Transverse colon (tissue), 4 donors: ENCODE measurements at regions not wholly inside any gene's neighbourhood (a gene's known extent, or its start where the extent isn't known, plus 50 kb on each side); places are given as distances from the start of the nearest gene placed in this dataset.

ENCODE experiments used
- DNase-seq: peaks from one replicate; pipeline ENCODE4 v3.0.0-alpha.2; 2019
- H3K27ac ChIP-seq, 4 donors: fragments of 200-600 bp; sonication (generic); 2 replicates each; pipeline ENCODE4 v1.5.1; 2016 to 2018; ENCODE audit warnings: inconsistent platforms in 4 of 4
- H3K27me3 ChIP-seq: fragments of 200-600 bp; sonication (generic); 2 replicates; pipeline ENCODE4 v1.5.1; 2017; ENCODE audit warnings: inconsistent platforms
- H3K36me3 ChIP-seq, 4 donors: fragments of 200-600 bp; sonication (generic); 2 replicates each; pipeline ENCODE4 v1.5.1; 2017 to 2019; ENCODE audit warnings: inconsistent platforms in 4 of 4
- H3K4me1 ChIP-seq, 4 donors: fragments of 200-600 bp; sonication (generic); 2 replicates each; pipeline ENCODE4 v1.5.1; 2017 to 2020; ENCODE audit warnings: inconsistent platforms in 4 of 4
- H3K4me3 ChIP-seq, 4 donors: fragments of 200-600 bp; sonication (generic); 1 replicate in 1 of 4; 2 replicates in 3 of 4; pipeline versions ENCODE4 v1.5.1 to v1.6.1; 2017 to 2019; ENCODE audit warnings: inconsistent platforms in 4 of 4
- H3K9me3 ChIP-seq, 2 donors: fragments of 200-600 bp; sonication (generic); 2 replicates each; pipeline ENCODE4 v1.5.1; 2017 to 2019; ENCODE audit warnings: inconsistent platforms in 2 of 2
- CTCF ChIP-seq, 5 experiments: fragments of 200-600 bp in 3 of 5; fragments of 450-650 bp in 2 of 5; sonication (generic) in 3 of 5; IDR thresholded peaks; 1 replicate in 2 of 5; 2 replicates in 3 of 5; pipeline ENCODE4 v1.5.1; 2016 to 2017; ENCODE audit warnings: antibody characterized with exemption in 5 of 5, inconsistent platforms in 3 of 5, mild to moderate bottlenecking in 2 of 5, moderate library complexity in 1 of 5
- EP300 ChIP-seq: sonication (generic); formaldehyde crosslinking; IDR thresholded peaks from one replicate; pipeline ENCODE4 v1.6.1; 2017; ENCODE audit warnings: antibody characterized with exemption, low read depth
- POLR2A ChIP-seq: fragments of 450-650 bp; IDR thresholded peaks from one replicate; pipeline ENCODE4 v1.6.1; 2016; ENCODE audit warnings: antibody characterized with exemption, mild to moderate bottlenecking, moderate library complexity
- POLR2AphosphoS5 ChIP-seq, 3 donors: sonication (generic); formaldehyde crosslinking; IDR thresholded peaks; one replicate each; pipeline ENCODE4 v1.6.1; 2016; ENCODE audit warnings: antibody characterized with exemption in 3 of 3
- WGBS, 2 donors: methylation state at CpG; one replicate each; pipeline ENCODE4 v1.1.5; 2018; ENCODE audit warnings: low coverage in 1 of 2; 5-methylcytosine and 5-hydroxymethylcytosine counted together
- in situ Hi-C, 4 donors: fragments of 200-750 bp; cut with MboI; loops; one replicate each; pipeline versions ENCODE4 v1.15.0 to v1.15.1; 2017; ENCODE audit warnings: low sequenced_read_pairs in 3 of 4, low pct_ligation_motif_present in 1 of 4, low pct_unique_long_range_greater_than_20kb in 1 of 4
- intact Hi-C: fragments of 100-400 bp; cut with DNase I; formaldehyde crosslinking; loops from one replicate; pipeline ENCODE4 v1.15.1; 2023; ENCODE audit warnings: low total_unique reads

GRCh38 chr4:179028321-179028720 is 1586.1 kb upstream of the AGA start:
- Histone ChIP-seq H3K27me3 (no peaks in the 10 kb centered on the region), H3K36me3 (no peaks in the 10 kb centered on the region), H3K4me1 (no peaks in the 10 kb centered on the region), H3K4me3 (no peak overlapping the region), H3K9me3 (no peaks in the 10 kb centered on the region), H3K27ac (no peak overlapping the region)
- TF ChIP-seq POLR2A, result no peak
- TF ChIP-seq EP300, result no peak
- no peak for TF ChIP-seq POLR2AphosphoS5 (IDR thresholded peaks at IDR 0.05)
- TF ChIP-seq CTCF (IDR thresholded peaks at IDR 0.05), result no peak
- DNase-seq, result no peak
- in situ Hi-C loops, result no loop called here
- WGBS, 2 donors, result 65% methylated on average over 2 of the region's 2 CpGs; no CpG with 5 or more reads in 1 of the 2 donors
- intact Hi-C loops, result loop anchor here (2.0 kb wide), 1 partner anchor 76 kb away; no protein-coding TSS in a partner anchor

- no peak overlapping the region for H3K4me3 ChIP-seq
- no peak overlapping the region for H3K27ac ChIP-seq
- no peaks in the 10 kb centered on the region for H3K4me1 ChIP-seq
- H3K36me3 ChIP-seq, result no peaks in the 10 kb centered on the region
- intact Hi-C loops, result loop anchor here (2.0 kb wide), 1 partner anchor 77 kb away; no protein-coding TSS in a partner anchor
- DNase-seq, result no peak
- H3K9me3 ChIP-seq, result no peaks in the 10 kb centered on the region
- no peaks in the 10 kb centered on the region for H3K27me3 ChIP-seq
- 64 to 65% methylated on average over 1 of the region's 1 CpG for WGBS, 2 donors
- in situ Hi-C loops, result no loop called here
- TF ChIP-seq CTCF (IDR thresholded peaks at IDR 0.05) (no peak), POLR2A (no peak), EP300 (no peak), POLR2AphosphoS5 (IDR thresholded peaks at IDR 0.05) (no peak)
Observed at GRCh38 chr4:179029683-179030082, 1587.4 kb upstream of the AGA start.

- no peaks in the 10 kb centered on the region for H3K9me3 ChIP-seq
- in situ Hi-C loops, result no loop called here
- intact Hi-C loops, result no loop called here
- H3K36me3 ChIP-seq, result no peaks in the 10 kb centered on the region
- no peak for DNase-seq
- no peak overlapping the region for H3K27ac ChIP-seq
- 33% methylated on average over 1 of the region's 1 CpG; no CpG with 5 or more reads in 1 of the 2 donors for WGBS, 2 donors
- TF ChIP-seq CTCF (IDR thresholded peaks at IDR 0.05) (no peak), EP300 (no peak), POLR2AphosphoS5 (IDR thresholded peaks at IDR 0.05) (no peak), POLR2A (no peak)
- no peaks in the 10 kb centered on the region for H3K27me3 ChIP-seq
- no peak overlapping the region for H3K4me3 ChIP-seq
- no peaks in the 10 kb centered on the region for H3K4me1 ChIP-seq
Observed at GRCh38 chr4:179040259-179040658, 1598.0 kb upstream of the AGA start.

GRCh38 chr4:179048839-179049453 is 1606.7 kb upstream of the AGA start:
- in situ Hi-C loops (no loop called here), intact Hi-C loops (no loop called here)
- no peaks in the 10 kb centered on the region for H3K4me1 ChIP-seq
- 61 to 71% methylated on average over 5 to 6 of the region's 6 CpGs for WGBS, 2 donors
- no peak overlapping the region for H3K4me3 ChIP-seq
- H3K9me3 ChIP-seq, result peaks cover 0 to 6% of the 10 kb centered on the region in 2 donors
- H3K27me3 ChIP-seq, result no peaks in the 10 kb centered on the region
- no peak for TF ChIP-seq CTCF (IDR thresholded peaks at IDR 0.05)
- TF ChIP-seq POLR2AphosphoS5 (IDR thresholded peaks at IDR 0.05), result no peak
- no peak for TF ChIP-seq EP300
- TF ChIP-seq POLR2A, result no peak
- DNase-seq, result no peak
- no peaks in the 10 kb centered on the region for H3K36me3 ChIP-seq
- no peak overlapping the region for H3K27ac ChIP-seq
